ENCODE measurements at regions not wholly inside any gene's neighbourhood (a gene's known extent, or its start where the extent isn't known, plus 50 kb on each side); places are given as distances from the start of the nearest gene placed in this dataset.

DNA sequence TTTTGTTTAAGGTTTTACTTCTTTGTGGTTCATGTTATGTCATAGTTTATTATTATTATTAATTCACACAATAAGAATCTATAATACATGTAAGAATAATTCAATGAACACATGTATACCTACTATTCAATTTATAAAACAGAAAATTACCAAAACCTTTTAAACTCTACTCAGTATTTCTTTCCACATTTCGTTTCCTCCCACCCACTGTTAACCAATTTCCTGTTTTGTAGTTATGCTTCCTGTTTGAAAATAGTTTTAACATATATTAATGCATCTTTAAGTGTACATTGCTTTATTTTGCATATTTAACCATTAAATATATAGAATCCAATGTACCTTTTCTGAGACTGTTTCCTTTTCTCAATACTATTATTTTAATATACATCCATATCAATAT is 397.9 kb upstream of the SPTLC3 start:
- no peak overlapping the region for H3K27ac ChIP-seq (ENCODE audit: insufficient read depth, low read length, poor library complexity, severe bottlenecking)
- H3K27ac Mint-ChIP-seq: no peak overlapping the region
- no peak overlapping the region for H3K4me3 Mint-ChIP-seq
- H3K4me1 ChIP-seq (ENCODE audit: control insufficient read depth, insufficient read depth, low read length, poor library complexity, severe bottlenecking): no peaks in the 10 kb centered on the region
- H3K4me3 ChIP-seq (ENCODE audit: low read depth, low read length): no peak overlapping the region
- H3K27me3 Mint-ChIP-seq: no peaks in the 10 kb centered on the region
- H3K4me1 Mint-ChIP-seq: no peaks in the 10 kb centered on the region
- no peaks in the 10 kb centered on the region for H3K36me3 Mint-ChIP-seq
- no peaks in the 10 kb centered on the region for H3K36me3 ChIP-seq (ENCODE audit: control insufficient read depth, insufficient read depth, low read length)
- no peaks in the 10 kb centered on the region for H3K27me3 ChIP-seq (ENCODE audit: control insufficient read depth, insufficient read depth, low read length)
- no peaks in the 10 kb centered on the region for H3K9me3 ChIP-seq (ENCODE audit: control insufficient read depth in 2 of 2, low read length in 2 of 2)
- ATAC-seq (ENCODE audit: low read depth in 2 of 2) (no peak), DNase-seq (no peak)
- H3K9me3 Mint-ChIP-seq: peaks cover 0 to 19% (median 5%) of the 10 kb centered on the region in 7 donors

- H3K27me3 Mint-ChIP-seq: no peaks in the 10 kb centered on the region
Measured at GRCh38 chr20:12614764-12615163, 394.0 kb upstream of the SPTLC3 start.

GRCh38 chr20:12617076-12617475 is 391.7 kb upstream of the SPTLC3 start:
- Histone ChIP-seq H3K27me3 (ENCODE audit: control insufficient read depth, insufficient read depth, low read length) (no peaks in the 10 kb centered on the region), H3K4me3 (ENCODE audit: low read depth, low read length) (no peak overlapping the region), H3K36me3 (ENCODE audit: control insufficient read depth, insufficient read depth, low read length) (no peaks in the 10 kb centered on the region), H3K4me1 (ENCODE audit: control insufficient read depth, insufficient read depth, low read length, poor library complexity, severe bottlenecking) (no peaks in the 10 kb centered on the region), H3K9me3 (ENCODE audit: control insufficient read depth in 2 of 2, low read length in 2 of 2) (peaks cover 0 to 8% of the 10 kb centered on the region in 2 experiments), H3K27ac (ENCODE audit: insufficient read depth, low read length, poor library complexity, severe bottlenecking) (no peak overlapping the region)
- Mint-ChIP-seq H3K27me3 (no peaks in the 10 kb centered on the region), H3K4me1 (no peaks in the 10 kb centered on the region), H3K9me3 (peaks cover 0 to 25% (median 7%) of the 10 kb centered on the region in 7 donors), H3K36me3 (no peaks in the 10 kb centered on the region), H3K4me3 (no peak overlapping the region), H3K27ac (no peak overlapping the region)
- DNase-seq (no peak), ATAC-seq (ENCODE audit: low read depth in 2 of 2) (no peak)

More at GRCh38 chr20:12614764-12615163, 394.0 kb upstream of the SPTLC3 start:
- no peak overlapping the region for H3K4me3 ChIP-seq (ENCODE audit: low read depth, low read length)
- H3K27me3 ChIP-seq (ENCODE audit: control insufficient read depth, insufficient read depth, low read length): no peaks in the 10 kb centered on the region
- no peak overlapping the region for H3K27ac ChIP-seq (ENCODE audit: insufficient read depth, low read length, poor library complexity, severe bottlenecking)
- H3K4me1 ChIP-seq (ENCODE audit: control insufficient read depth, insufficient read depth, low read length, poor library complexity, severe bottlenecking): no peaks in the 10 kb centered on the region
- no peaks in the 10 kb centered on the region for H3K36me3 ChIP-seq (ENCODE audit: control insufficient read depth, insufficient read depth, low read length)
- Mint-ChIP-seq H3K27ac (no peak overlapping the region), H3K36me3 (no peaks in the 10 kb centered on the region), H3K4me3 (no peak overlapping the region), H3K4me1 (no peaks in the 10 kb centered on the region), H3K9me3 (peaks cover 0 to 26% (median 5%) of the 10 kb centered on the region in 7 donors)
- H3K9me3 ChIP-seq (ENCODE audit: control insufficient read depth in 2 of 2, low read length in 2 of 2): peaks cover 0 to 8% of the 10 kb centered on the region in 2 experiments
- ATAC-seq (ENCODE audit: low read depth in 2 of 2) (no peak), DNase-seq (no peak)

DNA sequence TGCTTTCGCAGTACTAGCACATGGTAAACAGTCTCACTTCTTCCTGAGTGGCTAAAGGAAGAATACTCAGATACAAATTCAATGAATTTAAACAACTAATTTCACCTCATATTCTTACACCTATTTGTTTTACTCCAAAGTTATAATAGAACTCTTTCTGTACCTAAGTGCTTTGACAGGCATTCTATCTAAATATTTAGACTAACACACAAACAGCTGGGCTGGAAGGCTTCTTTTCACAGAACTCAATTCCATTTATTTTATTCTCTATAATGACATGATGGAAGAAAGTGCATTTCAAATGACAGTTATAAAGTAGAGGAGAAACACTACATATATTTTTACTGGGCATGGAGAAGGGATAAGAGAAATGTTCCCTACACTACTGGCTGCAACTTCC is 384.9 kb upstream of the SPTLC3 start:
- Mint-ChIP-seq H3K36me3 (no peaks in the 10 kb centered on the region), H3K4me3 (no peak overlapping the region), H3K27me3 (no peaks in the 10 kb centered on the region), H3K9me3 (peaks cover 1 to 21% (median 12%) of the 10 kb centered on the region in 7 donors), H3K27ac (no peak overlapping the region), H3K4me1 (no peaks in the 10 kb centered on the region)
- Histone ChIP-seq H3K4me3 (ENCODE audit: low read depth, low read length) (no peak overlapping the region), H3K27ac (ENCODE audit: insufficient read depth, low read length, poor library complexity, severe bottlenecking) (no peak overlapping the region), H3K27me3 (ENCODE audit: control insufficient read depth, insufficient read depth, low read length) (no peaks in the 10 kb centered on the region), H3K9me3 (ENCODE audit: control insufficient read depth in 2 of 2, low read length in 2 of 2) (no peaks in the 10 kb centered on the region), H3K36me3 (ENCODE audit: control insufficient read depth, insufficient read depth, low read length) (no peaks in the 10 kb centered on the region), H3K4me1 (ENCODE audit: control insufficient read depth, insufficient read depth, low read length, poor library complexity, severe bottlenecking) (no peaks in the 10 kb centered on the region)
- DNase-seq (no peak), ATAC-seq (ENCODE audit: low read depth in 2 of 2) (no peak)

DNA sequence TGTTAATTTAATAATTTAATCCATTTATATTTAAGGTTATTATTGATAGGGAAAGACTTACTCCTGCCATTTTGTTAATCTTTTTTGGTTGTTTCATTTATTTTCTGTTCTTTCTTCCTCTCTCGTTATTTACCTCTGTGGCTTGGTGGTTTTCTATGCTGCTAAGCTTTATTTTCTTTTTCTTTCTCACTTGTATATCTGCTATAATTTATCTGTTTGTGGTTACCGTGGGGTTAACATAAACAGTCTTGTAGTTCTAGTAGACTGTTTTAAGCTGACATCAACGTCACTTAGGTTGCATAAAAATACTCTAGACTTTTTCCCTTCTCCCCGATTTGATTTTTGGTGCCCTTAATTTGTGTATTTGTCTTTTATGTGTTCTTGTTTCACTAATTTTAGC is 381.3 kb upstream of the SPTLC3 start:
- no peaks in the 10 kb centered on the region for H3K4me1 ChIP-seq (ENCODE audit: control insufficient read depth, insufficient read depth, low read length, poor library complexity, severe bottlenecking)
- no peaks in the 10 kb centered on the region for H3K4me1 Mint-ChIP-seq

DNA sequence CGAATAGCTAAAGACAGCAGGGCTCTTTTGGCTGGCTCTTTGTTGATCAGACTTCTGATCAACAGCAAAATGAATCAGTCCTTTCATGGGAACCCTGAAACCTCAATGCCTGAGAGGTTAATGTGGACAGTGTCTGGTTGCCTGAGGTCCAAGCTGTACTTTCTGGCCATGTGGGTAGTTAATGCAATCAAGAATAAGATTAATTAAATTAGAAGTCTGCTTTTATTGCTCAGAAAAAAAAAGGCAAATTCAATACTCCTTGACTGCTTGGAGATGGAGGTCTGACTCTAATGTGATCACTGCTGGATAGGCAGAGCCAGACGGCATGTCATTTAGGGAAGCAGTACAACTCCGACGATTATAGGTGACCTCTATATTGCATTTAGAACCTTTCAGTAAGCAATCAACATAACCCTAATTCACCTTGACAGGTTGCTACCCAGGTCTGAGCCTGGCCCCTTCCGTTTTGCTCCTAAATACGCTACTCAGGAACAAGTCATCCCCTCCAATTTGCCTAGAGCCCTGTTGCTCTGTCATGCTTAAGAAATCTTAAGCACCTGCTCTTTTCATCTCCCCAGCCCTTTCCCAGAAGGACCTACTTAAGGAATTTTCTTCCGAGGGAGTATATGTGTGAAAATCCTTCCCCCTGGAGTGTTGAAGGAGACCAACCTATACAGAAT is 370.0 kb upstream of the SPTLC3 start:
- no peaks in the 10 kb centered on the region for H3K4me1 Mint-ChIP-seq
- no peak overlapping the region for H3K27ac Mint-ChIP-seq
- Histone ChIP-seq H3K27me3 (ENCODE audit: control insufficient read depth, insufficient read depth, low read length) (no peaks in the 10 kb centered on the region), H3K4me1 (ENCODE audit: control insufficient read depth, insufficient read depth, low read length, poor library complexity, severe bottlenecking) (no peaks in the 10 kb centered on the region), H3K9me3 (ENCODE audit: control insufficient read depth in 2 of 2, low read length in 2 of 2) (no peaks in the 10 kb centered on the region), H3K4me3 (ENCODE audit: low read depth, low read length) (no peak overlapping the region), H3K27ac (ENCODE audit: insufficient read depth, low read length, poor library complexity, severe bottlenecking) (no peak overlapping the region), H3K36me3 (ENCODE audit: control insufficient read depth, insufficient read depth, low read length) (no peaks in the 10 kb centered on the region)
- peaks cover 0 to 14% (median 4%) of the 10 kb centered on the region in 7 donors for H3K9me3 Mint-ChIP-seq
- H3K4me3 Mint-ChIP-seq: no peak overlapping the region
- ATAC-seq (ENCODE audit: low read depth in 2 of 2) (no peak), DNase-seq (no peak)
- no peaks in the 10 kb centered on the region for H3K27me3 Mint-ChIP-seq
- no peaks in the 10 kb centered on the region for H3K36me3 Mint-ChIP-seq

More for the DNA sequence above, 381.3 kb upstream of the SPTLC3 start:
- Mint-ChIP-seq H3K27ac (no peak overlapping the region), H3K4me3 (no peak overlapping the region), H3K36me3 (no peaks in the 10 kb centered on the region), H3K9me3 (peaks cover 0 to 17% (median 10%) of the 10 kb centered on the region in 7 donors), H3K27me3 (no peaks in the 10 kb centered on the region)
- no peaks in the 10 kb centered on the region for H3K36me3 ChIP-seq (ENCODE audit: control insufficient read depth, insufficient read depth, low read length)
- no peak overlapping the region for H3K4me3 ChIP-seq (ENCODE audit: low read depth, low read length)
- H3K9me3 ChIP-seq (ENCODE audit: control insufficient read depth in 2 of 2, low read length in 2 of 2): peaks cover 4 to 8% of the 10 kb centered on the region in 2 experiments
- no peak for DNase-seq
- H3K27ac ChIP-seq (ENCODE audit: insufficient read depth, low read length, poor library complexity, severe bottlenecking): no peak overlapping the region
- no peak for ATAC-seq (ENCODE audit: low read depth in 2 of 2)
- H3K27me3 ChIP-seq (ENCODE audit: control insufficient read depth, insufficient read depth, low read length): no peaks in the 10 kb centered on the region

DNA sequence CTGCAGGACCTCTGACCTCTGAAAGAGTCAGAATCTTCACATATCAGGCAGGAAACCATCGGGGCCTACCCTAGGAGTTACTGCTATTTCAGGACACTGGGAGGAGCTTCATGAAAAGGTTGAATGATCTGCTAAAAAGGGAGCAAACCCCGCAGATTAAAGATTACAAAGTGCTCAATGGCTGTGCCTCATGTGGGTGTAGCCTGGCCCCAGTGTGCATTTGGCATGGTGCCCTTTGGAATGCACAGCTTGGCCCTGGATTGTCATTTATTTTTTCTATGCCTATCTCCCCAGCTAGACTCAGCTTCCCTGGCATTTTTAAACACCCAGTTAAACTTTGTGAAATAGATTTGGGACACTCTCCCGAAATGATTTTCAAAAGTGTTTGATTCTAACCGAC is 368.5 kb upstream of the SPTLC3 start:
- Histone ChIP-seq H3K9me3 (ENCODE audit: control insufficient read depth in 2 of 2, low read length in 2 of 2) (peaks cover 0 to 2% of the 10 kb centered on the region in 2 experiments), H3K36me3 (ENCODE audit: control insufficient read depth, insufficient read depth, low read length) (no peaks in the 10 kb centered on the region), H3K27ac (ENCODE audit: insufficient read depth, low read length, poor library complexity, severe bottlenecking) (no peak overlapping the region), H3K4me3 (ENCODE audit: low read depth, low read length) (no peak overlapping the region), H3K4me1 (ENCODE audit: control insufficient read depth, insufficient read depth, low read length, poor library complexity, severe bottlenecking) (no peaks in the 10 kb centered on the region), H3K27me3 (ENCODE audit: control insufficient read depth, insufficient read depth, low read length) (no peaks in the 10 kb centered on the region)
- ATAC-seq (ENCODE audit: low read depth in 2 of 2) (no peak), DNase-seq (no peak)
- no peaks in the 10 kb centered on the region for H3K4me1 Mint-ChIP-seq
- no peak overlapping the region for H3K27ac Mint-ChIP-seq
- H3K36me3 Mint-ChIP-seq: no peaks in the 10 kb centered on the region
- H3K27me3 Mint-ChIP-seq: no peaks in the 10 kb centered on the region
- H3K4me3 Mint-ChIP-seq: no peak overlapping the region
- H3K9me3 Mint-ChIP-seq: peaks cover 0 to 18% (median 5%) of the 10 kb centered on the region in 7 donors

DNA sequence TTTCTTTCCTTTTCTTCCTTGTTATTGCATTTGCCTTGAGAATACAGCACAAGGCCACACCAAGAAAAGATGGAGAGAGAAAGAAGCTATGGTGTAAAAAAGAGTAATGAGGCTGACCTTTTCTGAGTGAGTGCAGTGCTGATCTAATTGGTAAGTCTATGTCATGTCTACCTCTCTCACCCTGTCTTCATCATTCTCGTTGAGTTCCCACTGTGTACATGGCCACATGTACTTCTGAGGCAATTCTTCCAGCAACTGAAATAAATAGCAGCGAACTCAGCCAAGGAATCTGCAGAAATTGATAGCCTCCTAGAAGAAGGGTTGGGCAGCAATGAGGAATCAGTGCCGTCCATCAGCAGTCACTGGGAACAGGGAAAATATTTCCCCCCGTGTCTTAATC is 367.2 kb upstream of the SPTLC3 start:
- H3K27me3 ChIP-seq (ENCODE audit: control insufficient read depth, insufficient read depth, low read length): no peaks in the 10 kb centered on the region
- no peaks in the 10 kb centered on the region for H3K36me3 Mint-ChIP-seq

More for the DNA sequence above, 367.2 kb upstream of the SPTLC3 start:
- Histone ChIP-seq H3K4me3 (ENCODE audit: low read depth, low read length) (no peak overlapping the region), H3K4me1 (ENCODE audit: control insufficient read depth, insufficient read depth, low read length, poor library complexity, severe bottlenecking) (no peaks in the 10 kb centered on the region), H3K36me3 (ENCODE audit: control insufficient read depth, insufficient read depth, low read length) (no peaks in the 10 kb centered on the region), H3K9me3 (ENCODE audit: control insufficient read depth in 2 of 2, low read length in 2 of 2) (peaks cover 0 to 2% of the 10 kb centered on the region in 2 experiments), H3K27ac (ENCODE audit: insufficient read depth, low read length, poor library complexity, severe bottlenecking) (no peak overlapping the region)
- H3K4me1 Mint-ChIP-seq: no peaks in the 10 kb centered on the region
- peak overlapping the region in 1 of 4 donors; percentile 15 for H3K4me3 Mint-ChIP-seq
- DNase-seq: no peak
- no peak overlapping the region for H3K27ac Mint-ChIP-seq
- no peak for ATAC-seq (ENCODE audit: low read depth in 2 of 2)
- H3K27me3 Mint-ChIP-seq: no peaks in the 10 kb centered on the region
- peaks cover 0 to 21% (median 5%) of the 10 kb centered on the region in 7 donors for H3K9me3 Mint-ChIP-seq
